Activated naive CD4-positive, alpha-beta T cell treated with anti-CD3 and anti-CD28 coated beads, Interleukin-2, amount 50 U/mL, for 72 hours (primary cell): ENCODE measurements at regions not wholly inside any gene's neighbourhood (a gene's known extent, or its start where the extent isn't known, plus 50 kb on each side); places are given as distances from the start of the nearest gene placed in this dataset.
"Not testable (repeated sequence)": the region's sequence is repeated elsewhere in the genome, so short reads cannot be mapped to it uniquely, and the experiment has no call there.

Source experiments
- ATAC-seq, 2 donors: fragments of 150-1000 bp; cut with Tn5 transposase; 2 replicates each; pipeline ENCODE4 v1.10.0; 2021; ENCODE audit warnings: mild to moderate bottlenecking in 2 of 2, moderate library complexity in 2 of 2
- DNase-seq, 2 donors: peaks; one replicate each; pipeline ENCODE4 v3.0.0; 2021 to 2022; ENCODE audit warnings: low spot score in 2 of 2
- H3K27ac Mint-ChIP-seq, 2 donors: one replicate each; pipeline ENCODE4 v1.8.0; 2022; ENCODE audit warnings: mild to moderate bottlenecking in 2 of 2, mixed read lengths in 2 of 2
- H3K36me3 Mint-ChIP-seq, 2 donors: one replicate each; pipeline ENCODE4 v1.8.0; 2022; ENCODE audit warnings: mixed read lengths in 2 of 2
- H3K9me3 Mint-ChIP-seq, 2 donors: one replicate each; pipeline ENCODE4 v1.8.0; 2022; ENCODE audit warnings: mixed read lengths in 2 of 2

DNA sequence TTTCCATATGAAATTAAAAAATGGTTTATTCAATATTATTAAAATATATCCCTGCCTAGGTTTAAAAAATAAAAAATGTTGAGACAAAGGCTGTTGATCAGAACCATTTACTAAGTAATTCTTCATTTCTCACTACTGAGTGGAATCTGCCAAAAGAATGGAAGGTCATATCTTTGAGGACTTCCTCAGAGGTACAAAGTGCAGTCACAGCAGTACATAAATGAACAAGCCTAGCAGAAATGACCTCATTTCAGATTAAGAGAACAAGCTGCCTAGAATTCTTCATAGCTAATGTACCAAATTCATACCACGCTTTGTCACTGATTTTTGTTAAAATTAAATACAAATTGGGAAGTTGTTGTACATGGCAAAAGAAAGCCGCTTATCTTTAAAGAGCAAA, 318.9 kb upstream of the TFPI start:
- peaks cover 0 to 13% of the 10 kb centered on the region in 2 donors for H3K36me3 Mint-ChIP-seq
- H3K27ac Mint-ChIP-seq = no peak overlapping the region
- ATAC-seq (no peak), DNase-seq (no peak)
- H3K9me3 Mint-ChIP-seq = peaks cover 14 to 15% of the 10 kb centered on the region in 2 donors

DNA sequence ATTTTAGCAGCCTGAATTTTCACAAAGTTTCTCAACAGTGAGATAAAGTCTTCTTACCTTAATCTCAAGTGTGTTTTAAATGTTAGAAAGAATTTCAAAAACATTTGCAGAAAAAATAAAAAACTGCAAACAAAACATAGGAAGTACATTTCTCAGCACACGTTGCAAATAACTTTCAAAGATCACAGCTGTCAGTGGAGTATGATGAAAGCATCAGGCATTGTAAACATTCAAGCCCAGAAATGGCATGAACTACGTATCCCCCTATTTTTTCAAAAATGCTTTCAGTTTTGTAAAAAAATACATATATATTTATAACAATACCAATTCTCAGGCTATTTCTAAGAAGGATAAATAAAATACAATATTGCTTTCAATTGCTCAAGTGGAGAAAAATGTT, 320.6 kb upstream of the TFPI start:
- Mint-ChIP-seq H3K36me3 (no peaks in the 10 kb centered on the region), H3K9me3 (peaks cover 1 to 4% of the 10 kb centered on the region in 2 donors), H3K27ac (no peak overlapping the region)
- ATAC-seq = no peak
- DNase-seq = no peak

DNA sequence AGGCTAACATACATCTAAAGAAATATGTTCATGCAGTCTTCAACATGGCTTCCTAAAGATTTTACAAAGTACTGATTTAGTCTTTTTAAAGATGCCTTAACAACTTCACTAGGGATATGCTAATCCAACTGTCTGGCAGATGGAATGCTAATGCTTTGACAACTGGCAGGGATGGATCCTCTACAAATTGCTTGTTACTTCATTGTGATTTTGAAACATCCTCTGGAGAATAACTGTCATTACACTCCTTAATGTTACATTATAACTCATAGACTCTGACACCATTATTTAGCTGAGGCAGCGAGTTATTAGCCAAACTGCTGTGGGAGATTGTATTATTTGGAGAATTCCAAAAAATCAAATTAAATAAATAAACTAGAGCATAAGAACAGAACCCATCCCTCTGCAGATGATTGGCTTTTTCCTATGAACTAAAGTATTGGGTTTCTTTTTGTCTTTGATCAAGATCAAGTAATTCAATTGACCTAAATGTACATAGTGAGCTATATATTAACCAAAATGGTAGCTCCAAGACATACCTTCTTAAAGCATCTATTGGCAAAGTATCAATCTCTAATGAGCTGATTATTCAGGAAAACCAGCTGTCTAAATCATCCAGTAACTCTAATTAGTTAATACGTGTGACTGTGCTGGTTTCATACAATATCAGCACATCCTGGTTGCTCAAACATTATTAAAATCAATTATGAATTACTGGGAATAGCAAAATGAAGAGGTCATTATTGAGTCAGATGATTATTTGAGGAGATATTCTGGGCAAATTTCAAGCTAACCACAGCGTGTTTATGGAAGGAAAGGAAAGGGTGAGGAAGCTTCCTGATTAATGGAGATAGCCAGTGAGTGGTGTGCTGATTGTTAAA, 321.3 kb upstream of the TFPI start:
- no peaks in the 10 kb centered on the region for H3K36me3 Mint-ChIP-seq
- H3K9me3 Mint-ChIP-seq = peaks cover 0 to 4% of the 10 kb centered on the region in 2 donors
- H3K27ac Mint-ChIP-seq = no peak overlapping the region
- ATAC-seq (no peak), DNase-seq (no peak)

DNA sequence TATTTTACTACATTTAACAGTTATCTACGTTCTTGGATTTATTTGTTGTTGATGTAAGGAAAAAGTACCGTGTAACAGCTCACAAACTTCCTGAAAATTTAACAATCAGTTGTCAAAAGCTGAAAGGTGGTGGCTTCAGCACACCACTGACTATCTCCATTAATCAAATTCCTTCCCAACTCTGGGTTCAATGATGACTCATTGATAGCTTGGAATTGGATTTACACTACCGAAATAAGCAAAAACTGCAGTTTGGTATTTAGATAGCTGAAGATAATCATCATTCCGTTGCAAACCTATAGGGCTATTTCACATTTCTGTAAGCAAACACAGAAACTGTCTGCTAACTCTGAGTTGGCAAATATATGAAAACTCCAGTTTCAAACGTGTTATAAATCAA, 322.3 kb upstream of the TFPI start:
- DNase-seq (no peak), ATAC-seq (no peak)
- Mint-ChIP-seq H3K27ac (no peak overlapping the region), H3K9me3 (peaks cover 0 to 4% of the 10 kb centered on the region in 2 donors), H3K36me3 (no peaks in the 10 kb centered on the region)

DNA sequence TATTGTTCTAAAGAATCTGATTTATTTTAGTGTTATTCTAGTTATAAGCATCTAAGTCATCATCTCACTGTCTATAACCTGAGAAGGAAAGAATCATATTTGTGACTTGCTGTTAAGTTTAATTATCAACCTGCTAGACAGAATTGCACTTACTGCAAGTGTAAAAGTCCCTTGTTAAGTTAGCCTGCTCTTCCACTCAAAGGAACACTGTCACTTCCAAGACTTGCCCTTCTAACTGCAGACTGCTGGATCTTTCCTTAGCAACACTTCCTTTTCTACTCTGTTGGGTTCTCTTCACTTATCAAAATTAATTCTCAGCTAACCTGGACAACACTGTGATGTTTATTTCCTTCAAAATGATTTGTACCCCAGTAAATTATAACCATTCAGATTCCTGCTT, 323.2 kb upstream of the TFPI start:
- DNase-seq (no peak), ATAC-seq (no peak)
- Mint-ChIP-seq H3K9me3 (peaks cover 0 to 4% of the 10 kb centered on the region in 2 donors), H3K27ac (no peak overlapping the region), H3K36me3 (no peaks in the 10 kb centered on the region)

DNA sequence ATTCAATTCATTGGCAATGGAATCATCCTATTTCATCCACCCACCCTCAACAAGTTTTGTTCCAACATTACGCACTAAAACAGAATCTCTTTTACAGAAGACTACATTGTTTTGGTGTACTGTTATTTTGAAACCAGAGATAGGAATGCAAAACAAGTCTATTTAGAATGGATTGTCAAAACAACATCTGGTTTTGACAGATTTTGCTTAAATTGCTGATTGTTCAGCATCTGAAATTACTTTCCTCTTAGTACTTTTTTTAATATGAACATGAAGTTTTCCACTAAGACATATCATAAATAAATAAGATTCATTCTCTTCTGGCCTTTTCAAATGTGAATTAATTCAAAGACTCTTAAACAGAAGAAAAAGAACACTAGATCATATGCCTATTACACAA, 323.9 kb upstream of the TFPI start:
- Mint-ChIP-seq H3K36me3 (no peaks in the 10 kb centered on the region), H3K9me3 (peaks cover 0 to 4% of the 10 kb centered on the region in 2 donors), H3K27ac (no peak overlapping the region)
- no peak for ATAC-seq
- no peak for DNase-seq

DNA sequence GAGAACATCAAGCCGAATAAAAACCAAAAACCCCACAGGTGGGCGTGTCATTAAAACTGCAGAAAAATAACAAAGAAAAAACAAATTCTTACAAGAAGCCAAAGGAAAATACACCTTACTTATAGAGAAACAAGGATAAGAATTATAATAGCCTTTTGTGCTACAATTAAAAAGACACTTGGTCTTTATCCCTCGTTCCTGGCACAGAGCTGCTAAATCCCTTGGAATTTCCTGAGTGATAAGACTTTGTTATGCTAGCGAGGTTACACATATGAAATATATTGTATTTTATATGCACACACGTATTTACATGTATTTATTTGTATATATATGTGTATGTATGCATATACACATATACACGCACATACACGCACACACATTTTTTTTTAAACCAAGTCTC, 325.3 kb upstream of the TFPI start:
- ATAC-seq (no peak), DNase-seq (no peak)
- Mint-ChIP-seq H3K36me3 (no peaks in the 10 kb centered on the region), H3K27ac (no peak overlapping the region), H3K9me3 (peaks cover 0 to 4% of the 10 kb centered on the region in 2 donors)

DNA sequence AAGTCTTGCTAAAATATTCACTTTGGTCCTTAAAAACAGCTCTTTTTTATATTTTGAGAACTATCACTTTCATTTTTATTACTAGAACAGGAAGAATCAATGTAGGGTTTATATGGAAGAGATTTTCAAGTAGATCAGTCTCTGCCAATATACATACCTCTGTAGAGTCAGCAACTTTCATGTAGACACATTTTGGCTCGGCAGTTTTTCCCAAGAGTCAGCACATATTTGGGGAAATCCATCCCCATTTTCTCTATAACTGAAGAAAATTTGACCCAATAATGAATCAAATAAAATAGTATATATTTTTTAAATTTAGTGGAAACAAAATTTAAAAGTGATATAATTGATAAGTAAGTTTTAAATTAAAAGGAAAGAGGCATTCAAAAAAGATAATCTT, 329.8 kb upstream of the TFPI start:
- Mint-ChIP-seq H3K27ac (no peak overlapping the region), H3K9me3 (no peaks in the 10 kb centered on the region), H3K36me3 (no peaks in the 10 kb centered on the region)
- no peak for DNase-seq
- no peak for ATAC-seq

DNA sequence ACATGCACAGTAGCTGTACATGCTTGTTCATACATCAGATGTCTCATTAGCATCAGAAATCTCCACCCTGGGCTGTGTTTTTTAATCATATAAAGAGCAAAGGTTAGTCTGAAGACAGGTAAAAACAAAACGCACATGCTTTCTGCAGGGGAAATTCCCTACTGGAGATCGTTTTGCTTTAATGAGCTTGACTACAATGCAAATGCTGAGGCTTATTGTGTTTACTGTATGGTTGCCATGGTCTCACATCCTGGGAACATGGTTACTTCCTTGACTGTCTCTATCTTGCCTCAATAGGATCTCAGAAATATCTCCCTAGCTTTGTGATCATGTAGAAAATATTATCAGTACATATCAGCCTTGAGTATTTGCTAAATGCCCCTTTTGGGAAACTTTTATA, 336.5 kb upstream of the TFPI start:
- DNase-seq (no peak), ATAC-seq (no peak)
- Mint-ChIP-seq H3K36me3 (no peaks in the 10 kb centered on the region), H3K9me3 (peaks cover 0 to 7% of the 10 kb centered on the region in 2 donors), H3K27ac (no peak overlapping the region)

DNA sequence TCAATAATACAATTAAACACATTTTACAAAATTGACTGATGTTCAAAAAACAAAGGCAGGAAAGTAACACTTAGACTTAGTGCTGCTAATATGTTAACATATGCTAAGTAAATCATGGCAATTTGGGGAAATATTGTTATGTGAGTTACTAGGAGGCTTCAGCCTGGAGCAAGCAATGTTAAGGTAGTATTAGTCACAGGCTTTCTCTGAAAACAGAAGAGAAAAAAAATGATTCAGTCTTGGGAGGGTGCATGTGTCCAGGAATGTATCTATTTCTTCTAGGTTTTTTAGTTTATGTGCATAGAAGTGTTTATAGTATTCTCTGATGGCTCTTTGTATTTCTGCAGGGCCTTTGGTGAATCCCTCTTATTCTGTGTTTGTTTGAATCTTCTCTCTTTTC, 345.8 kb upstream of the TFPI start:
- ATAC-seq = no peak
- peaks cover 5% of the 10 kb centered on the region in 2 donors for H3K9me3 Mint-ChIP-seq
- H3K27ac Mint-ChIP-seq = no peak overlapping the region
- no peak for DNase-seq
- no peaks in the 10 kb centered on the region for H3K36me3 Mint-ChIP-seq

DNA sequence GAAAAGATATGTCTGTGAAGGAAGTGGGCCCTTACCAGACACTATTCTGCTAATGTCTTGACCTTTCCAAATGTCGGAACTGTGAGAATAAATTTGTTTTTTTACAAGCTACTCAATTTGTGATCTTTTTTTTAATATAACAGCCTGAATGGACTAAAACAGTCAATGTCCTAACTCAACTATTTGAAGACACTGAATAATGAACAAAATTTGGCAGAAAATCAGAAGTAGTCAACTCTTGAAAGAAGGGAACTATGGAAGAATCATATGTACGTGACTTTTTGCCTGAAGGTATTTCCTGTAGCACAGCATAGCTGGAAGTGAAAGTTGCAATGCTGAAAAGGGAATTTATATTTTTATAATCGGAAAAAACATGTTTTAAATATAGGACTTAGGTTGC, 351.8 kb upstream of the TFPI start:
- ATAC-seq (no peak), DNase-seq (no peak)
- no peak overlapping the region for H3K27ac Mint-ChIP-seq
- no peaks in the 10 kb centered on the region for H3K36me3 Mint-ChIP-seq
- H3K9me3 Mint-ChIP-seq = peaks cover 6 to 7% of the 10 kb centered on the region in 2 donors

DNA sequence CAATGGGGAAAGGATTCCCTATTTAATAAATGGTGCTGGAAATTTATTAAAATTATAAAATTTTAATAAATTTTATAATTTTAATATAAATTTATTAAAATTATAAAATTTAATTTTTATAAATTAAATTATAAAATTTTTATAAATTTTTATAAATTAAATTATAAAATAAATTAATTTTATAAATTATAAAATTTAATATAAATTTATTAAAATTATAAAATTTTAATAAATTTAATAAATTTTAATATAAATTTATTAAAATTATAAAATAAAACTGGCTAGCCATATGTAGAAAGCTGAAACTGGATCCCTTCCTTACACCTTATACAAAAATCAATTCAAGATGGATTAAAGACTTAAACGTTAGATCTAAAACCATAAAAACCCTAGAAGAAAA, 356.7 kb upstream of the TFPI start:
- DNase-seq, H3K27ac Mint-ChIP-seq, H3K9me3 Mint-ChIP-seq, H3K36me3 Mint-ChIP-seq, ATAC-seq: not testable (repeated sequence)

DNA sequence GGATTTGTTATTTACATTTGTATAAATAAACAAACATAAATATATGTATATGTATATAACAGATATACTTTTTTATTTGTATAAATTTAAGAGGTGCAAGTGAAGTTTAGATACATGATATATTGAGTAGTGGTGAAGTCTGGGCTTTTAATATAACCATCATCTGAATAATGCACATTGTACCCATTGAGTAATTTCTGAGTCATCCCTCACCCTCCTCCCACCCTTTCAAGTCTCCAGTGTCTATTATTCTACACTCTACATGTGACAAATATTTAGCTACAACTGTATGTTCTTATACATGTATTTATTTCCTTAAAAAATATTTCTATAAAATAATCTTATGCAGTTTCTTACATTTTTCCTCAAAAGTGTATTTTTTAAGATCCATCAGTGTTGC, 358.7 kb upstream of the TFPI start:
- no peak for ATAC-seq
- no peak overlapping the region for H3K27ac Mint-ChIP-seq
- peaks cover 0 to 4% of the 10 kb centered on the region in 2 donors for H3K9me3 Mint-ChIP-seq
- no peak for DNase-seq
- H3K36me3 Mint-ChIP-seq = no peaks in the 10 kb centered on the region

DNA sequence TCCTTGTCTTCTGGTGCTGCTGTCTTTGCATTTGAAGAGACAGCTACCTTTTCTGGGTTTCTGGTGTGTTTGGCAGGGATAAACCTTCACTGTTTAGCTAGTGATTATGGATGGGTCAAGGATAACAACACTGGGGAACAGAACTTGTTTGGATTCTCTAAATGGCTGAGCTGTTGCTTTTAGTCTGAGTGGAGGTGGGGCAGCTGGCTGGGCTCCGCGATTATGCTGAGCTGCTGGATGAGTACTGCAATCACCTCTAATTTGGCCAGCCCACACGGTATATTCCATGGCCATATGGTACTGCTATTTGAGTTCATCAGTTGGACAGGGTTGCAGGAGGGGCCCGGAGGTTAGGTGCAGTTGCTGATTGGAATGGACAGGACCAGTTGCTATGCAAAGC, 361.6 kb upstream of the TFPI start:
- ATAC-seq = no peak
- H3K36me3 Mint-ChIP-seq = no peaks in the 10 kb centered on the region
- H3K9me3 Mint-ChIP-seq = no peaks in the 10 kb centered on the region
- no peak overlapping the region for H3K27ac Mint-ChIP-seq
- DNase-seq = no peak

DNA sequence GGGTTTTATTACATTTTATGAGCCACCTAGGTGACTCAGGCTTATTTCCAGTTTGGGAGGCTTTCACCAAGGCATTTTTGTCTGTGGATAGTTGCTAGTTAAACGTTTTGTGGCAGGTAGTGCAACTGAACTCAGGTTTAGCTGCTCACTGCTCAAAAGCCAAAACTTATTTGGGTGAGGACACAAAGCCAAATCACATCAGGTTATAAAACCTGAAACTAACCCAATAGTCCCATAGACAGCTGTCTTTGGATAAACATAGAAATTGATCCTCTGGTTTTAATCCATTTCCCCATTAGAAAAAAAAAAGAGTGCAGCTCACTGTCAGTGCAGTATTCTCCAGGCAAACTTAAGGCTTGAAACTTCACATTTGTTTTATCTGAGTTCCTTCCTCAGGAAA, 362.6 kb upstream of the TFPI start:
- Mint-ChIP-seq H3K9me3 (peaks cover 0 to 4% of the 10 kb centered on the region in 2 donors), H3K27ac (no peak overlapping the region), H3K36me3 (no peaks in the 10 kb centered on the region)
- no peak for ATAC-seq
- no peak for DNase-seq

DNA sequence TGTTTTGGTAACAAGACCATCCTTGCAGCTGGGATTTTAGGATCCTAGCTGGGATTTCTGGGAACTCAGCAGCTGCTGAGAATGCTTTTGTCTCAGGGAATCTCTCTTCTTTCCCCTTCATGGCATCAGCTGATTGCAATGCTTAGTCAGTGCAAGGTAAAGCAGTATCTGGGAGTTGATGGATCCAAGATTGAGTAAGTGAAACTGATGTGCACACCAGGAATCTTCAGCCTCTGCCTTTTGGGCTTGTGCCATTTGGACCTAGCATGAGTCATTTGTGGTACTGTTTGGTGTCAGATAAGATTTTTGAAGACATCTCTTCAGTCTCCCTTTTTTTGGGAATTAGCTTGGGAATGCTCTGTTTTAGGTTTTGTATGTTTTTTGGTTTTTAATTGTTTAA, 363.3 kb upstream of the TFPI start:
- DNase-seq = no peak
- peaks cover 0 to 4% of the 10 kb centered on the region in 2 donors for H3K9me3 Mint-ChIP-seq
- no peak for ATAC-seq
- no peak overlapping the region for H3K27ac Mint-ChIP-seq
- no peaks in the 10 kb centered on the region for H3K36me3 Mint-ChIP-seq

DNA sequence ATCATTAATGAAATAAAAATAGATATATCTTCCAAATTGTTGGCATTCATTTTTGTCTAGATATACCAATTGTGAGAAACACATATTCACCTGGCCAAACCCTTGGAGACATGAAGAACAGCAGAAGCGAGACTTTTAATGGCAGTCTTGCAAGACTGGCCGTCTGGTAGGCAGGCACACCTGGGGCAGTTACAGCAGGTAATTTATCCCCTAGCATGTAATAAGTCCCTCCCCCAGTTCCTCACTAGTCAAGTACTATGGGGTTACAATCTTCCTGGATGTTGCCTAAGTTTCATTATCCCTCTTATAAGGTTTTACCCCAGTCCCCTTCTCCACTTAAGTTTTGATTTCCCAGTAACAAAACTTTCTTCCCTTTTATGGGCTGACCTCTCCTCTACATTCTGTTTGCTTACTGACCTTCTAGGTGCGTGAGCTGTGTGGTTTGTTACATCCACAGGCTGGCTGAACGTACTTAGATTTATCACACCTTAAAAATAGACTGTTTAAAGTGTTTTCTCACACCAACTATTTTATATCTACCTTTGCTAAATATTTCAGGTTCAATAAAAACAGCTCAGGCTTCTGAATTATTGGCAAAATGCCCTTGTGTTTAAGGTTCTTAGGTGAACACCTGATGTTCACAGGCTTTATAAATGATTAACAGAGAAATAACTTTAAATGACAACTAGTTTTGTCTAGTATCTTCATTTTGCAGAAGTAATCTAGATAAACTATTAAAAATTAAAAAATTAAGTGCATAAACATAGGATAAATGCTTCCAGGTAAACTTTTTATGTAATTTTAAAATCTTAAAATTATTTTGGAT, 365.0 kb upstream of the TFPI start:
- Mint-ChIP-seq H3K36me3 (no peaks in the 10 kb centered on the region), H3K9me3 (peaks cover 0 to 4% of the 10 kb centered on the region in 2 donors), H3K27ac (no peak overlapping the region)
- DNase-seq (no peak), ATAC-seq (no peak)

DNA sequence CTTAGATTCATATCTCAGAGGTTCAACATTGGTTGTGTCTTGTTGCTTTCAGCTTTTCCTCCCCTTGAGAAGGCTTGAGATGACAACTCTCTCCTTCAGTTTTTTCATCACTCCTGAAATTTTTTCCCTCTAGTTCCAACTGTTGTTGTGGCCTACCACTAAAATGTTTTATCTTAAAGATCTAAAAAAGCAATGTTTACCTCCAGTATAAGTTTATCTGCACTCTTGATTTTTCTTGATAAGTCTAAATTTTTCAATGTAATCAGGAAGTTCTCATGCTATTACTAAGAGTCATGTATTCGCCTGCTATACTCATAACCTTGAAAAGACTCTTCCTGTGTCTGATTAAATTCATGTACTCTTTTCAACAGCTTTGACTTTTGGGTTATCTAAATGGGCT, 366.3 kb upstream of the TFPI start:
- peaks cover 0 to 4% of the 10 kb centered on the region in 2 donors for H3K9me3 Mint-ChIP-seq
- no peak for ATAC-seq
- H3K36me3 Mint-ChIP-seq = no peaks in the 10 kb centered on the region
- DNase-seq = no peak
- no peak overlapping the region for H3K27ac Mint-ChIP-seq
